Choroid plexus epithelial cell (primary cell): ENCODE measurements at regions not wholly inside any gene's neighbourhood (a gene's known extent, or its start where the extent isn't known, plus 50 kb on each side); places are given as distances from the start of the nearest gene placed in this dataset.

Experiments used
- DNase-seq: peaks from one replicate; pipeline ENCODE4 v3.0.0-alpha.2; 2010; ENCODE audit warnings: low read depth
- H3K4me3 ChIP-seq: 2 replicates; pipeline ENCODE4 v1.5.1; 2011; ENCODE audit warnings: low read depth, mild to moderate bottlenecking, control low read depth, low read length, moderate library complexity
- CTCF ChIP-seq: conservative IDR thresholded peaks from 2 replicates; pipeline ENCODE4 v1.5.1; 2011; ENCODE audit warnings: low read depth, mild to moderate bottlenecking, control low read depth, inconsistent platforms, low read length, moderate library complexity

GRCh38 chr11:122313581-122313980, 197.6 kb upstream of the BLID start:
- H3K4me3 ChIP-seq: no peak overlapping the region
- DNase-seq: no peak
- no peak for TF ChIP-seq CTCF

GRCh38 chr11:122311216-122311755, 195.3 kb upstream of the BLID start:
- no peak overlapping the region for H3K4me3 ChIP-seq
- DNase-seq: no peak
- no peak for TF ChIP-seq CTCF

- H3K4me3 ChIP-seq: no peak overlapping the region
- no peak for DNase-seq
- TF ChIP-seq CTCF: no peak
Measured at GRCh38 chr11:122310766-122311165, 194.8 kb upstream of the BLID start.

- DNase-seq: peak; percentile 18
- no peak for TF ChIP-seq CTCF
- H3K4me3 ChIP-seq: no peak overlapping the region
Measured at GRCh38 chr11:122309262-122309925, 193.4 kb upstream of the BLID start.

- no peak for DNase-seq
- no peak for TF ChIP-seq CTCF
- no peak overlapping the region for H3K4me3 ChIP-seq
Measured at GRCh38 chr11:122308226-122308625, 192.2 kb upstream of the BLID start.

- no peak overlapping the region for H3K4me3 ChIP-seq
Measured at GRCh38 chr11:122307476-122308035, 191.5 kb upstream of the BLID start.

More at GRCh38 chr11:122307476-122308035, 191.5 kb upstream of the BLID start:
- no peak for TF ChIP-seq CTCF
- DNase-seq: no peak
